ENCODE measurements at regions not wholly inside any gene's neighbourhood (a gene's known extent, or its start where the extent isn't known, plus 50 kb on each side); places are given as distances from the start of the nearest gene placed in this dataset.

DNA sequence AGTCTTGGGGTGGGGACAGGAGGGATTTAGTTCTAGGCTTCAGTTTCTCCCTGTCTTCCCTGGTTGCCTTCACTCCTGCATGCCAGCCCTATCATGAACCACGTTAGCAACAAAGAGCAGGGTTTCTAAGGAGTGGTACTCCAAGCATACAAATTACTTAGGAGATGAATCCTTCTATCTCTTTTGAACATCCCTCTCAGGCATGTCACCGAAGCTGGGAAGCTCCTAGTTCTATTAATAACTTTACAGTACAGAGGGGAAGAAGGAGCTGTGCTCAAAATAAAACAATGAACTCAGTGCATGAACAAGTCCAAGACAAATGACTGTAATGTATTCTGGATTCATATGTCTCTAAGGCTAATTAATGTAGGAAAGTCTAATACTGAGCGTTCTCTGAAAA lies 450.6 kb upstream of the RASGEF1B start:
- DNase-seq: no peak

DNA sequence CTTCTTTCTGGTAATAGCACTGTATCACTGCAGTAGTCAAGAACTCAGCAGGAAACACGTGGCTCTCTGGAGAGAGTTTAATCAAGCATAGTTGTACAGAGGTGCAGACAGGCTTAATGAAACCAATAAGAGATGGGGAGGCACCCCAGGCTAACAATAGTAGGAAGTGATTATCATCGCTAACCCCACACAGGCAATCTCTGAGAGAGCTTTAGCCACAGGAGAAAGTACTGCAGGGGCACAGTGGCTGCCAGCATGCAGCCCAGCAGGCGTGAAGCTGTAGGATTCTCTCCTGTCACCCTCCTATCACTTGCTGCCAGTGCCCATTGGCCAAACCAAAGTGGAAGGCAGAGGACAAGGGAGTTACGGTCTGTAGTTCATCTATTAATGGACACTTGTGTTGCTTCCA lies 450.0 kb upstream of the RASGEF1B start:
- DNase-seq: no peak

DNA sequence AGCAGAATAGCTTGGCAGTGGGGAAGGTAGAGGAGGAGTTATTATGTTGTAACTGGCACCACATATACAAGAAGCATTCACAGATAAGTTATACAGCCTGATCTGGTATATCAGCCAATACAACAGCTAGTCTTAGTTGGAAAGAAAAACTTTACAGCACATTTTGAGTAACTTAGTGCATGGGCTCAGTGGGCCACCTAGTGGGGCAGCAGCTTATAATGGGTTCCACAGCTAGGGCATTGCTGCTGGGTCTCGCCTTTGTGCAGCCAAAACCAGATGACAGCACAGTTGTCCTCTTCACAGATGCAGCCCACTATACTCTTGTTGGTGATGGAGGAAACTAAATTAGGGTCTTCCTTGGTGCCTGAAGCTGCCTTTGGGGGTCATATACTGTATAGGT lies 448.1 kb upstream of the RASGEF1B start:
- no peak for DNase-seq

DNA sequence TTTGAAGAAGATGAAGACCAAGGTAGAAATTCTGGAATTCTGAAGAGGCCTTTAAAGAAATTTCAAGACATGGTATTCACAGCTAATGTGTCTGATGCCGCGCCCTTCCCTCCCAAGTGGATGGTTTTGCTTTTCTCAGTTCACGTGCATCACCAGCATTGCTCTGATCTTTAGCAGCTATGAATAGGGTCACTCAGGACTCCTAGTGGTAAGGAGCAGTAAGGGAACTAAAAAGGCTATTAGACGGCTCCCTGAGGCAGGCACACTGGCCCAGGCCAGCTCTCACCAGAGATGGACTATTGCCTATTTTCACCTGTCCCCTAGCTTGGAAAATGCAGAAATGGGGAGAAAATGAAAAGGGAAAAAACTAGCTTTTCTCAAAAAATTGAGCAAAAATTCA lies 447.5 kb upstream of the RASGEF1B start:
- peak; percentile 3 for DNase-seq

DNA sequence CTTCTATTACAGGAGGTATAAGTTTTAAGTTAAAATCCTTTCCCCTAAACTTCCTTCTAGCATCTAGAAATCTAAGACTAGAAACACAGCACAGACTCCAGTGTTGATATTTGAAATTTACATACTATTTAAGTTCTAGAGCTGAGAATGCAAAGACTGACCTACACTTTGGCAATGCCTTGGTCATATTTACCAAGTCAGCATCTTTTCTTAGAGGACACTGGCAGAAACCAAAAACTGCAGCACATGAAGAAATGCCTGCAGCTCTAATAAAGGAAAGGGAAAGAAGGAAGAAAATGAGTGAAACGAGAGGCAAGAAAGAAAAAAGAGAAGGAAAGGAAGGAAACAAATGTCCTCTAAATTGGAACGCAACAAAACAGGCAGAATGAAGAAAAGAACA lies 443.7 kb upstream of the RASGEF1B start:
- DNase-seq: no peak

DNA sequence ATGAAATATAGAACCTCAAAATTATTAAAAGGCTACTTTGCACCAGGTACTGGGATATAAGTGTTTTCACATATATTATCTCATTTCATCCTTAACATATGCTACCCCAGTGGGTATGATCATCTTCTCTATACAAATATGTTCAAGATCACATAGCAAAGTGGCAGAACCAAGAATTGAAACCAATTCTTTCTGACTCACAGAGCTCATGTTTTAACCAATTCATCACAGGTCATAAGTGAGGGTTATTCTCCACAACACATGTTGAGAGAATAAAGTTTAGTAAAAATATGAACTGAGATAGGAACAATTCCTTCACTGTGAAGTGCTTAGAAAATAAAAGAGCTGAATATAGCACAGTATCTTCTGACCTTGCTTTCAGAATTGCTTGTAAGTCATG lies 442.9 kb upstream of the RASGEF1B start:
- no peak for DNase-seq

DNA sequence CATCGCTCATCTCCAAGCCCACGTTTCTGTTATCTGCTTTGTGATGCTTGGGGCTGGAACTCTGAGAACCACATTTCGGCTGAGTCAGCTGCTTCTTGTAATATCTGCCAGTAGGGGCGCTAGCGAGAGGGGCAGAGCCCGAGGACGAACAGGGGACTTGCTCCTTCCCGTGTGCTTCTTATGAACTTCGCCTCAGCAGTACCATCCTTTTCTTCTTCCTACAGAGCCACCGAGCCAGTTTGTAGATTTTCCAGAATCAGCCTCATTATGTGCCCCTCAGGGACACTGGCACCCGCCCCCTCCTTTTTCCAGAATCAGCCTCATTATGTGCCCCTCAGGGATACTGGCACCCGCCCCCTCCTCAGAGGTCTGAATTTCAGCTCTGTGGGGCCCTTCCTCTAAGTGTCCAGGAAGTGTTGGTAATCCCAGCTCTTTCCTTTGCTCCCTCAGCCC lies 441.7 kb upstream of the RASGEF1B start:
- DNase-seq: peak; percentile 44

DNA sequence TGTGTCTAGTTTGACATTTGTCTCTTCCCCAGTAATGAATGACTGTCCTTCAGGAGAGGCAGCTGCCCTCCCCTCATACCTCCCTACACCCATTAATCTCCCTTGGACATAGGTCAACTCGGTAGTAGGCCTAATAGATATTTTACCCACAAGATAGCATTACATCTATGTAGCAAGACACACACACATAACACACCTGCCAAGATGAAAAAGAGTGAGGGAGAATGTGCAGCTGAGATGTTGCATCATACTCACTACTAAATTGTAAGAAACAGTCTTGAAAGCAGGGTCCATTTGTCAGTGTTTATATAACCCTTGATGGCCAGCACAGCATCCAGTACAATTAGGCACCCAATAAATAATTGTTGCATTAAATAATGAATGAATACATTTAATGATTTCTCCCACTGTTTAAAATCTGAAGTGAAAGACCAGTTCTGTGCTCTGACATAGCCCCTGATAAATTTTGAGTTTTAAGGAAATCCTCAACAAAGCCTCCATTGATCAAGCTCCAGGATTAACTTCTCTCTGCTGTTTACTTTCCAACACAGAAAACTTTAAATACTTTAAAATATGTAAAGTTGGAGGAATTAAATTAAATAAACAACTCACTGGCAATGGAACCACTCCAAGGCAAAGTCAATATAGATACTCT lies 440.8 kb upstream of the RASGEF1B start:
- DNase-seq: no peak

DNA sequence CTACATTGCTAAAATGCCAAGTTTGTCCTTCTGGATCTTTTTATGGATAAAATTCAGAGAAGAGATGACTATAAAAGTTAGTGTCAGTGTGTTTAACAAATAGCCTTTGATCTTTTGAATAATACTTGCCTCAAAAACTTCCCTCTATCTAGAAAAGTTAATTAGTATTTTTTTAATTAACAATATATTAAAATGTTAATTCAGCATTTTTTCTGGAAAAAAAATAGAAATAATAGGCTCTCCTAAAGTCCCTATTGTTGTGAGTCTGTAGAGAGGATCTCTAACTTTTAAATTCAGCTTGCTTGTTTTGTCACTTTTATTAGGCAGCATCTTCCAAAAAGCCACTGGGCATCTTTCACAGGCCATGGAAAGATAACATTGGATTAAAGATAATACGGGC lies 435.2 kb upstream of the RASGEF1B start:
- DNase-seq: no peak

DNA sequence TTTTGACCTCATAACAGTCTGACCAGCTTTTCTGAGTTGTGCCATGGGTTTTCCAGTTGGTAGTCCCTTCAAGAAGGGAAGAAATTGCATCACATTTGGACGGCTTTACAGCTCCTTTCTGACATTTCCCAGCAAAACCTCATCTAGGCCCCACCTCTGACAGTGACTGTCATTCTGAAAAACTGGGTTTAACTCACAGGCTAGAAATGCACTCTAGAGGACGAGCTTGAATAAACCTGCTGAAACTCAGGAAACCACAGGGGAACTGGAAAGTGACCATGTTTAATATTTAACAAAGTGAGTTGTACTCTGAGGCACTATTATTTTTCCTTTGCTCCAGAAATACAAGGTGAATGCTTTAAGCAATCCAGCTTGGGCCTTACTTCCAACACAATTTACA lies 434.3 kb upstream of the RASGEF1B start:
- no peak for DNase-seq

DNA sequence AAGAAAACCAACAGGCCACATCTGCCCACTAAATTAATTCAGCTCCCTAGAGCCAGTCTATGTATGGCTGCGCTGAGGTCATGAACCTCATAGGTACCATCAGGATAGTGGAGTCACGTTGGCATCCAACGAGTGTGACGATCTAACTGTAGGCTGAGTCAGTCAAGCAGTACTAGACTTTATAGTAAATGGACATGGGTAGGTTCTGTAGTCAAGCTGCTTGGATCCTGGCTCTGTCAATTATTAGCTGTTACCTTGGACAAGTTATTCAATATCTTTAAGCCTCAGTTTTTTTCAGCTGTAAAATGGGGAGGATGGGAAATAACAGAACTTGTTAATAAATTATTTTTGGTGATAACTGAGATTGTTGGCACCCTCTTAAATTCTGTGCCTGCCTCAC lies 432.4 kb upstream of the RASGEF1B start:
- DNase-seq: no peak

DNA sequence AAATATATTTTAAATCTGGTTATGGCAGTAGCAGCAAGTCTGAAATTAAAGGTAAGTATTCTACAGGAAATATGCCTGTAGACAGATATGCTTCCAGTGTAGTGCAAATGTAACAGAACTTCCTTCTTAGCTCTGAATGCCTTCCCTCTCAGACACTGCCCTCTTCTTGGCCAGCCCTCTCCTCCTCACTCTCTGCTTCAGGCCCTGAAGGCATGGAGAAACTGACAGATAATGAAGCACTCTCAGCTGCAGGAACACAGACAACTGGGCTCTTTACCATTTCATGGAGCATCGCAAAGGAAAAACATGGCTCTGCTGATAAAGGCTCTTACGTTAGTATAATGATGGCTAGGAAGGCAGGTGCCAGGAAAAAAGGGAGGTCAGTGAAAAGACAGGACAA lies 431.5 kb upstream of the RASGEF1B start:
- no peak for DNase-seq

DNA sequence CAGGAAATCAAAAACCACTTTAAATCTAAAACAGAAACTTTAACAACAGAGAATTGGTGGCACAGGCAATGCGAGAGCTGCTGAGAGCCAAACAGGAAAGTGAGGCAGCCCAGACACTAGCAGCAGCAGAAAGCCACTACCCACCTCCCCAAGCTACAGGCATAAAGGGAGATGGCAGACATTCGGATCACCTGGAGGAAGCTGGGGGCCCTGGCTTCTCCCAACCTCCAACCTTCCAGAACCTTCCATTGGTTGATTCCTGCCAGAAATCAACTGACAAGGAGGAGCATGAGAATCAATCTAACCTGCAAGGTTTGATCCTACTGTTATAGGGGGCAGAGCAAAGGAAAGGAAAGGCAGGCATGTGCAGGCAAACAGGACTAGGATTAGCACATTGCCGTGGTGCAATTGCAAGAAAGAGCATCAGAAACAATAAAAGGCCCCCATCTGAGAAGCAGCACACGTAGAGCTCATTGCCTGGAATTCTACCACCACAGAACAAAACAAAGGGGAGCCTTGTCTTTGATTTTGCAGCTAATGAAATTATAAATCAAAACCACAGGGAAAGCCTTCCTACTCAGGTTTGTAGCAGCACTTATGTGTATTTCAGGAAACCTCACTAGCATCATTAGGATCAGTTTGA lies 427.3 kb upstream of the RASGEF1B start:
- DNase-seq: no peak

DNA sequence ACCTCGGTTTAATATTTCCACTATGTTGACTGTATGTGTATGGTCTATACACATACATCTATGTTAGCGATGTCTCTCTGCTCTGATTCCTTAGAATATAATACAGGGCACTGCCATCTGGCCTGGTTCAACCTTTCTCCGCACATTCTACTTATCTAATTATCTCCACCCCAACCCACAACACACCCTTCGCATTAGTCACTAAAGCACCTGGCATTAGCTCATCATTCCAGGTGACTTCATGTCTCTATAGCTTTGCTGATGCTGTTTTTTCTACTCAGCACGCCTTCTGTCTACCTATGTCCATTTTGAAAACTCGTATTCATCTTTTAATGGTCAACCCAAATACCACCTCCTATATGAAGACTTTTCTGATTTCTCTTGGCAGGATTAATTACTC lies 425.2 kb upstream of the RASGEF1B start:
- no peak for DNase-seq

DNA sequence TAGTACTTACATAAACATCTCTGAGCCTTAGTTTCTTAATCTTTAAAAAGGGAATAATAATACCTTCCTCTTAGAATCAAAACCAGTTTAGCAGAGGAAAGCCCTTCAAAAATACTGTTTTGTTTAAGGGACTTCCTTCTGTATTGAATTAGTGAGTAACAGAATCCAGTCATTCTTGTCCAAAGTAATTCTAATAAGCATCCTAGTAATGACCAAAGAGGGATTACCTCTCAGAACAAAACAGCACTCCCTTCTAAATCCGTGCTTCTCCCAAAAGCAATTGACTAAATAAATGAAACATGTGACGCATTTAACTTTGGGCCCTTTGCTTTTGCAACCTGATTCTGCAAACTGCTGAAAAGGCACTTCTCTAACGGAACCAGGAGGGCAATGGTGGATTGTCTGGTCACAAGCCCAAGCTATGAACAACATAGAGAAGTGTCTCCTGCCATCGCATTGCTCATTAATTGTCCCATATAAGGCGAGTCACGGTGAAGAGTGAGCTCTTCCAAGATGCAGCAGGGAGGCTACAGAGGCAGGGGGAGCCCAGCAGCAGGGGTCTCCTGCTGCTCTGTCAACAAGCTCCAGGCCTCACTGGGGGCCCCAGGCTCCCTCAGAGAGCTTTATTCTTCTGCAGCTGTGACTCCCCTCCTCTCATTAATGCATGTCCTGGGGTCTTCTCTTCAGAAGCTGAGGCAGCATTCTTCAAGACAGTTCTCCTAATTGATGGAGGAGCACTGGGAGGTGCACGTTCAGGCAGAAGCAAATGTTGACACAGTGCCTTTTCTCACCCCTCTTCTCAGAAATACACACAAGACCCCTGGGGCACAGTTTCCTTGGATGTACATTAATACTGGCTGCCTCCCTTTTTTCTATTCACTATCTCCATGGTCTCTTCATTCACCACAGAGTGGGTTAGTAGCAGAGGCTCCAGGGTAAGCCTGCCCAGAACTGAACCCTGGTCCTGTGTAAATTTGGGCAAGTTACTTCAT lies 419.6 kb upstream of the RASGEF1B start:
- no peak for DNase-seq

DNA sequence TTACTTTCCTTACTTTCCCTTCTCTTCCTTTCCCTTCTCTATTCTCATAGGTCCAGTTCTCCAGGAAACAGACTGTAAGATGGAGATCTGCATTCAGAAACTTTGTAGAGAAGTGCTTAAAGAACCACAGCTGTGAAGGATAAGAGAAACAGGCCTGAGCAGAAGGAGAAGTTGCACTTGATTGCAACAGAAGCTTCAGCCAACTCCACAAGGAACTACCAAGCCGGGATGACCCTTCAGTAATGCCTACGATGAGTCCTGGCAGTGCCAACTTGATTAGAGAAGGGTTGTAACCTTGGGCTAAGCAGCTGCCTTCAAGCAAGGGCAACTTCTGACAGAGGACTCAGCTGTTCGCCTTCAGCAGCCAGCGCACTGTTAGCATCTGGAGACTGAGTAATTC lies 413.3 kb upstream of the RASGEF1B start:
- no peak for DNase-seq

DNA sequence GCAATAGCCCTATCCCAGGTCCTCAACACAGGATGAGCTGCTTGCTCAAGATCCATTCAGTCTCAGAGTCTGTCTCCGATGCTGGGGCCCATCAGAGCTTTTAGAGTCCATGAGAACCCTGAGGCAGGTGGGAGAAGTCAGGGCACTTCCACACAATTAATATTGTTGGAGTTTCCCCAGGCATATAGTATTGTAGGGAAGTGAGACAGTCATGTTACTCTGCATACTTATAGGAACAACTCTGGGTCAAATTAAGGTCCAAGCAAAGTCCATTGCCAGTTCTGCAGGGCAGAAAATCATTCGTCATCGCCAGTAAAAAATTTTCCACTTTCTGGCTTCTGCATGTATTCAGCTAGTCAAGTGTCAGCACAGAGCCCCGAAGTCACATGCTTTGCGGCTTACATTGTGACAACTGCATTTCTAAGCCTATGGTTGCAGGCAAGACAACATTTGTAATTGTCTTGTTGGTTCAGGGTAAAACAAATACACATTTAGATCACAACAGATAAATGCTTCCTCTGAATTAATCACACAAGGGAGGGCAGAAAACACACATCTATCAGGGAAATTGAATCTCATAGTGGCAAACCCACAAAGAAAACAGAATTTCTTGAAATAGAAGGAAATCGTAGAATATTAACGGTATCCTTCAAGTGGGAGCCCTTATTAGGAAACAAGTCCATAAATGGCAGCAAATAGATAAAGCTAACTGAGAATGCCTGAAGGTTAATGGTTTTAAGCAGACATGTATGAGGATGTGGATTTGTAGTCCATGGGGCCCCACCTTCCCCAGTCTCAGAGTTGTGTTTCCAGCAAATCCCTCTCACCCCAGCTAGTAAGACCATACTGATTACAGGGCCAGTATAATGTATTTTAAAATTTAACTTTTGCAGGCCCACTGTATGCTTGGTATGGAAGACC lies 412.1 kb upstream of the RASGEF1B start:
- no peak for DNase-seq

DNA sequence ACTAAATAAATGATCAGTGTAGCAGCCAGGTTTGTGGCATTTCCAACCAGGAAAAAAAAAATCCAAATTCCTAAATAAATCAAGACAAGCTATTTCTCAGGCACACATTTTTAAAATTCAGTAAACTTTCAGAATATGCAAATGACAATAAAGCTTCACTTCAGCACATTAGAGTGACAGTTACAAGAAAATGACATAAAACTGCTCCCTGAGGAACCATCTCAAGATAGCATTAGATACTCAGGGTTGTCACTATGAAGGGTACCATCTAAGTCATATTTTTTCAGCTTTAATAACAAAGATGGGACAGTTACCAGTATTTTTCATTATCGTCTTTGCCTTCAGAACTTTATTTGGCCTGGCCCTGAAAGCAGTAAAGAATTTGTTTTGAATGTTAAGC lies 411.3 kb upstream of the RASGEF1B start:
- no peak for DNase-seq

DNA sequence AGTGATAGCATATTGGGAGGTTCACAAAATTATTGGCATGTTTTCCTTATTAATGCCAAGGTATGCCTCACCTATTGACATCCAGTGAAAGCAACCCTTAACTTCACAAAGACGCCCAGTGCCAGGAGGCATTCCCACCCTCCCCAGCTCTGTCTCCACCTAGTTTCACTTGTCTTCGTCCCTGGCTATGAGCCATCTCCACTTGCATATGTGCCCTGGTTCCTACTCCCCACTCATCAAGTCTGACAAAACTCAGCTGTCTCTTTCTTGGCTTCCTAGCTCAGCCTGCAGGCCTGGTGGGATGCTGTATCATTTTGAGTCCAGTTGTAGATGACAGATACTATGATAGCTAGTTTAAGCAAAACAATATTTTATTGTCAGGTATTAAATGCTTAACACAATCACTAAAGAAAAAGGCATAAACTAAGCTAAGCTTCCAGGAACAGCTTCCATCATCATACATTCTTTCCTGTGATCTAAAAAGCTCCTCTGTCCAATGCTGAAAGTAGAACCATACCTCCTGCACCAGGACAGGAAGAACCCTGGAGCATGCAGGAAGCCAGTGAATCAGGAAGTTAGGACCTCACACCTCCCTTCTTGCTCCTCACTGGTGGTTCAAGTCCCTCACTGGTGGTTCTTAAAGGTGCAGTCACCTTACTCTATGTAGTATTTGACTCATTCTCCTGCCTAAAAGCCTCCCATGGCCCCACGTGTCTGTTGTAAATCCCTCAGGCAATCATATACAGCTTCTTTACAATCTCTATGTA lies 410.3 kb upstream of the RASGEF1B start:
- no peak for DNase-seq

DNA sequence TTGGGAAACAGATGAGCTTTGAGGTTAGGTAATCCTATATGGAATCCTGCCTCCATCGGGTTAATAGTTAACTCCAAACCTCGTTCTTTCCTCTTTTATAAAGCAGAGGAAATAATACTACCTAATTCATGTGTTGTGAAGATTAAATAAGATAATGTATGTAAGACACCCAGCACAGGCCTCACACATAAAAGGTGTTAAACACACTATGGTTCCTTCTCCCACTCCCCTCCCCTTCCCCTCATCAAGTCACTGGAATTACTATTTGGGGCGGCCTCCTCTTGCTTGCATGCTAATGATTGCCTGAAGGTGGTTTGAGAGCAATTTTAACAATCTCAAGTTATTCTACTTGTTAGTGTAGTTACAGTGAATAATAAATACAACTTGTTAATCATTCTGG lies 404.4 kb upstream of the RASGEF1B start:
- no peak for DNase-seq

DNA sequence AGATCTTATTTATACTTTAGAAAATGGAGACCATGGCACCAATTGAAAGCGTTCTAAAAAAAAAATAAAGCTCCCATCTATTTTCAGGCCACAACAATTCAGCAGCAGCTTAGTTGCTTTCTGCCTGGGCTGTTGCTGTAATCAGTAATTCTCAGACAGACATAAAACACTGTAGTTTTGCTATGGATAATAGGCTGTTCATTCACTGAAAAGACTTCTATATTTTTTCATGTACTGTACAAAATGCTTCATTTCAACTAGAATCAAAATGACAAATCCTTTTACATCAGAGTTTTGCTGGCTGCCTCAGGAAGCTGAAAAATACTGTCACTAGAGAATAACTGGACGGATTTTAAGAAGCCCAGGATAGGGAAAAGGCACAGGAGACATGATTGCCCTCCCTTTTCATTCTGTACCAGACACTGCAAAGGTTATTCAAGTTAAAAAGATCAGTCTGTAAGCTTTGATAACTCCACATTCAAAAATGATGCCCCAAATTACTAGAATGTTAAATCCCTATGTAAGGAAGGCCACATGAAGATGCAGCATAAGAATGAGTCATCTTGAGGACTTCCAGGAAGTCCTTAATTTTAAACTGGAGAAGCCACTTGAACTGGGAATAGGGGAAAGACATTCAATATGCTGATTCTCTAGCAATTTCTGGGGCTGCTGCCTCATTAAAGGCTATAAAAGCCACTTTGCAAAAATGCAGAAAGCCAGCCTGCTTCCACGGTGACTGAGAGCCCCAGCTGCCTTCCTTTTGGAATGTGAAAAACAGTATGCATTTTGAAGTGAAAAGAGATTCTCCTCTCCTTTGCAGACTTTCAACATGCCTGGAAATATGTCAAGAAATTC lies 403.2 kb upstream of the RASGEF1B start:
- no peak for DNase-seq

Data from fibroblast of skin of abdomen (primary cell).